NCI-H1417 treated with DMSO at 0.1 percent for 48 hours (cell line): ENCODE measurements at regions not wholly inside any gene's neighbourhood (a gene's known extent, or its start where the extent isn't known, plus 50 kb on each side); places are given as distances from the start of the nearest gene placed in this dataset.
A peak's percentile ranks its signal among the peaks of the same experiment; 100 is the strongest.

Experiments used
- DNase-seq: peaks from one replicate; lab custom pipeline; 2025; lab: John Stamatoyannopoulos, UW

GRCh38 chr6:62474793-62475192 is 188.8 kb upstream of the KHDRBS2 start:
- DNase-seq, result no peak

DNA sequence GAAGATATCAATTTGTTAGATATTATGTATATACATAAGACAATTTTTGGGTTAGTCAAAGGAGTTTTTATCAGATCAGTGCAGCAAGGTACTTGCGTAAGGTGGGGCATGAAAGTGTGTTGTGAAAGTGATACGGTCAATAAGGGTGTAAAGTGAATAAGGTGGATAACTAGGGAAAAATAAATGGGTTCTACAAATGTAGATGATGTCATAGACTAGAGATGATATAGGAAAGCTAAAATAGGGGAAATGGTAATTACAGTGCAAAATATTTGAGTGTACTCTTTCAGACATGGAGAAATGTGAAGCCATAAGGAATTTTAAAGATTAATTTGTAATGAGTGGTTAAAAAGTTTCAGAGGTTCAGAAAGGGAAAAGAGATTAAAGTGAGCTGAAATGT is 180.6 kb upstream of the KHDRBS2 start:
- no peak for DNase-seq

- no peak for DNase-seq
Observed at GRCh38 chr6:62465206-62465605, 179.2 kb upstream of the KHDRBS2 start.

GRCh38 chr6:62452586-62452985 is 166.6 kb upstream of the KHDRBS2 start:
- DNase-seq, result no peak

- DNase-seq, result no peak
Observed at GRCh38 chr6:62446647-62447316, 160.8 kb upstream of the KHDRBS2 start.

DNA sequence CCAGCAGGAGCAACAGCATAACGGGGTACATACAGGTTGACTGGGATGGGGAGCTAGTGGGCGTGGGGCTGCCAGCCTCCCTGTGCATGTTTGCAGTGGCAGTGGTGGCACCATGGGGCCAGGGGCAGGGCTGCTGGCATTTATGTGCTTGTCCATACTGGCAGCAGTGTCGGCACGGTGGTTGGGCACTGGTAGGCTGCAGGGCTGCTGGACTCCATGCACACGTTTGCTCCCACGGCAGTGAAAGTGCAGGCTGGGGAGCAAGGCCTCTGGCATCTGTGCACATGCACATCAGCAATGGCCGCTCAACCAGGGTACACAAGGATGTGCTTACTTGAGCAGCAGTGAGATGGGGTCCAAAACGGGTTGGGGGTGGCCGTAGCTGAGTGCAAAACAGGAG is 159.5 kb upstream of the KHDRBS2 start:
- no peak for DNase-seq

- DNase-seq, result no peak
Observed at GRCh38 chr6:62441182-62441581, 155.2 kb upstream of the KHDRBS2 start.

DNA sequence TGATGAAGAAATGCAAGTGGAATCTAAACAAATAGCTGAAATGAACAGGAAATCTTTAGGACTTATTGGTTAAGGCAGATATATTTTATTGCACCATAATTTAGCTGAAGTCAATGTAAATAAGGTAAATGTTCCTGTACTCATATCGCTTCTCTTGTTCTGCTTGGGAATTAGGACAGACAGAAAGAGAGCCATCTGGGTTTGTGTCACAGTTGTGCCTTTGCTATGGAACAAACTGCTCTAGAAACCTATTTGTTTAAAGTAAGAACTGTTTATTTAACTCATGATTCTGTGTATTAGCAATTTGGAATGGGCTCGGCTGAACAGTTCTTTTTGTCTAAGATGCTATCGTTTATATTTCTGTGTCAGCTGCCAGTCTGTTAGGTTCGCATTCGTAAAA is 143.8 kb upstream of the KHDRBS2 start:
- no peak for DNase-seq

DNA sequence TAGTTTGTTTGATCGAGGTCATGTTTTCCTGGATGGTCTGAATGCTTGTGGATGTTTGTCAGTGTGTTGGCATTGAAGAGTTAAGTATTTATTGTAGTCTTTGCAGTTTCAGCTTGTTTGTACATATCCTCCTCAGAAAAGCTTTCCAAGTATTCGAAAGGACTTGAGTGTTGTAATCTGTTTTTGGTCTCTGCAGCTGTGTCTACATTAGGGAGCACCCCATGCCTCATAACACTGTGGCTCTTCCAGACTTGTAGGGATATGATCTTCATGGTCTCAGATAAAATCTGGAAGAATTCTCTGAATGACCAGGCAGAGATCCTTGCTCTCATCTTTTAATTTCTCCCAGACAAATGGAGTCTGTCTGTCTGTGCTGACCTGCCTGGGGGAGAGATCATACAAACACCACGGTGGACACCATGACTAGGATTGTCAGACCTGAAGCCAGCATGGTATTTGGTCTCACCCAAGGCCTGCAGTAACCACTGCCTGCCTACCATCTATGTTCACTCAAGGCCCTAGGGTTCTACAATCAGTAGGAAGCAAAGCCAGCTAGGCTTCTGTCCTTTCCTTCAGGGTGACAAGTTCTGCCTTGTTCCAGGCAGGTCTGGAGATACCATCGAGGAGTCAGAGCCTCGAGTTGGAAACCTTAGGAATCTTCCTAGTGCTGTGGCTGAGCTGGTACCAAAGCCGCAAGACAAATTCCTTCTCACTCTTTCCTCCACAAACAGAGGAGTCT is 114.7 kb upstream of the KHDRBS2 start:
- DNase-seq, result no peak

GRCh38 chr6:62393608-62394007 is 107.6 kb upstream of the KHDRBS2 start:
- no peak for DNase-seq

- no peak for DNase-seq
Observed at GRCh38 chr6:62392291-62392690, 106.3 kb upstream of the KHDRBS2 start.

DNA sequence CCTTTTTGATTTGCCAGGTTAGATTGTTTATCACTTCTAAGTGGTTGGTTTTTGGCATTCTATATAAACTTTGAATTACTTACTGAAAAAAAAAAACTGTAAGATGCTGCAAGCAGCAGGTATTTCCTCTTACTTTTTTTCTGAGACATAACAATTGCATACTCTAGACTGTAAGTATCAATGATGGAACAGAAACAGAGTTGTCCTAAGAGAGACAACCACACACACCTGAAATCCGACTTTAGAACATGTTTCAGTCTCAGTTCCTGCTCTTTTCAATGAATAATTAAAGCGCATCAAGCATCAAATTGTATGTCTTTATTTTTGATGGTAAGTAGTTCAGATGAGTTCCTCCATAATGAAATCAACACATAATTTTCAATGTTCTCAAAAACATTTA is 105.3 kb upstream of the KHDRBS2 start:
- DNase-seq, result no peak

GRCh38 chr6:62390401-62390800 is 104.4 kb upstream of the KHDRBS2 start:
- DNase-seq, result no peak

GRCh38 chr6:62371453-62372210 is 85.6 kb upstream of the KHDRBS2 start:
- DNase-seq, result peak; percentile 63

DNA sequence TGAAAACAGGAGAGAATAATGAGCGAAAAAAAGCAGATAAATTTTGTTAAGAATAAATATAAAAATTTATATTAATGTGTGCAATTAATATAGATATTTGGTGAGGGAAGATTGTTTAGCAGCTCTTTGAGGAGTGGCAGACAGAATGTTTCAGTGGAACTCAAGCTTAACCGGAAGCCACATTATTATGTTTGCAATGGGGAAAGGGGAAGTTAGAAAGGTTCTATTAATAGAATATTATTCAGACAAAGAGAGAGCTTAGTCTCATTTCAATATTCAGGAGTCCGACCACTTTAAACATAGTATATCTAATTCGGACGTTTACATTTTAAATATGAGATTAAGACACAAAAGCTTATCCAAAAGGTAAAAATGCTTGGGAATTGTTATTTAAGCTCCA is 81.6 kb upstream of the KHDRBS2 start:
- no peak for DNase-seq

GRCh38 chr6:62362097-62362496 is 76.1 kb upstream of the KHDRBS2 start:
- no peak for DNase-seq

GRCh38 chr6:62357835-62358234 is 71.8 kb upstream of the KHDRBS2 start:
- no peak for DNase-seq

- DNase-seq, result no peak
Observed at GRCh38 chr6:62354261-62354660, 68.2 kb upstream of the KHDRBS2 start.

DNA sequence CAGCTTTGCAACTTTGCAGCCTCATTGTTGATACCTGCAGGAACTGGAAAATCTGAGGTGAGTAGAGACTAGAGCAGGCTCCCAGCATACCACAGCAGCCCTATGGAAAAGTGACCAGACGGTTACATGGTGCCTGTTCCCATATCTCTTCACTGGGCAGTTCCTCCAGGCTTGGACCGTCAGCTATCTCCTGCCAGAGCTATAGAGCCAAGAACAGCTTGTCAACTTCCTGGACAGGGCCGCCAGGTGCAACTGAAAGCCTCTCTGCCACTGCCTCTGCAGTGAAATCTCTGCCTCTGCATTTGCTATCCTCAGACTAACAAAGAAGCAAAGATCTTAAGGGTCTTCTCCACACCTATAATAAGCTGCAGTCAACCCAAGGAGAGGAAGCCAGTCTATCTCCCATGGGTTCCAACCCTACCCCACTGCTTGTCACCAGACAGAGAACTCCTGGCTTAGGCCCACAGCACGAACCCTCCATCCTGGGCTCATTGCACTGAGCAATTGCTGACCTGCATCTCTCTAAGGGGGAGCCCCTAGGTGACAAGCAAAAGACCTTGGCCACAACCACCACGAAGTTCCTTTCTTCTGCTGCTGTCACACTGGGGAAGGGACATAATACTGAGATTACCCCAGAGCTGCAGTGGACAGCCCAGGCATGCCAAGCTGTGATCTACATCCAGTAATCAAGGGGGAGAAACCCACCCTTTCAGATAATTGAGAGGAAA is 60.1 kb upstream of the KHDRBS2 start:
- no peak for DNase-seq

DNA sequence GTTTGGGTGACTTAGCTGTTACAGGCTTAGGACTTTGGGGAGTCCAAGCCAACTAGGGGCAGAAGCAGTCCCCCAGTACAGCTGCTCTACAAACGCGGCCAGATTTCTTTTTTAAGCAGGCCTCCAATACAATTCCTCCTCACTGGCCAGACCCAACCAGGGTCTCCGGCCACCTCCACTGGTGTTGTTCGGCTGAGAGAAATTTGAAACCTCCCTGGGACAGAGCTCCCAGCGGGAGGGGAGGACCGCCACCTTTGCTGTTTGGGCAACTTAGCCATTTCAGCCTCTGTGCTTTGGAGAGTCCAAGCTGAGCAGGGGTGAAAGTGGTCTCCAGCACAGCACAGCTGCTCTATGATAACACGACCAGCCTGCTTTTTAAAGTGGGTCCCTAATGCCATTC is 59.4 kb upstream of the KHDRBS2 start:
- DNase-seq, result no peak

GRCh38 chr6:62344850-62345249 is 58.8 kb upstream of the KHDRBS2 start:
- no peak for DNase-seq

GRCh38 chr6:62338477-62338876 is 52.5 kb upstream of the KHDRBS2 start:
- no peak for DNase-seq
